K562 (cell line): ENCODE measurements at regions not wholly inside any gene's neighbourhood (a gene's known extent, or its start where the extent isn't known, plus 50 kb on each side); places are given as distances from the start of the nearest gene placed in this dataset.

Experiments used
- CREB5 ChIP-seq: fragments of 250-450 bp; sonication (Bioruptor Pico); IDR thresholded peaks from 2 replicates; pipeline ENCODE4 v1.5.0; 2020; ENCODE audit warnings: mild to moderate bottlenecking
- CTCF ChIP-seq, 3 experiments: IDR thresholded peaks in 2 of 3; conservative IDR thresholded peaks in 1 of 3; 2 replicates each; pipeline ENCODE4 v1.5.1; 2011 to 2012; ENCODE audit warnings: low read length in 3 of 3, mild to moderate bottlenecking in 3 of 3, control low read depth in 2 of 3, improper control_type of control experiment in 1 of 3, inconsistent platforms in 1 of 3, low read depth in 1 of 3, mixed read lengths in 1 of 3, moderate library complexity in 1 of 3; ENCODE audit not compliant: insufficient read depth in 2 of 3
- MYNN ChIP-seq, 2 experiments: sonication (generic); formaldehyde crosslinking in 1 of 2; IDR thresholded peaks; 2 replicates each; pipeline versions ENCODE4 v1.5.0 to v1.6.1; 2016 to 2020; ENCODE audit warnings: antibody characterized with exemption in 1 of 2, missing genetic modification reagents in 1 of 2
- NFXL1 ChIP-seq: fragments of 450-650 bp; formaldehyde crosslinking; IDR thresholded peaks from 2 replicates; pipeline ENCODE4 v1.4.0; 2021; ENCODE audit warnings: mild to moderate bottlenecking
- RBFOX2 ChIP-seq: fragments of 200-400 bp; formaldehyde crosslinking; IDR thresholded peaks from 2 replicates; pipeline ENCODE4 v1.6.1; 2017; ENCODE audit warnings: low read depth, mild to moderate bottlenecking, low read length, moderate library complexity
- SNIP1 ChIP-seq: fragments of 450-650 bp; IDR thresholded peaks from 2 replicates; pipeline ENCODE4 v1.7.1; 2017; ENCODE audit warnings: low read depth, mild to moderate bottlenecking
- TEAD2 ChIP-seq: fragments of 450-650 bp; IDR thresholded peaks from 2 replicates; pipeline ENCODE4 v1.6.1; 2016; ENCODE audit warnings: missing genetic modification characterization, control low read depth, missing compliant biosample characterization
- TF ChIP-seq, protein P1 (sequence below): fragments of 450-650 bp; formaldehyde crosslinking; conservative IDR thresholded peaks from 2 replicates; pipeline ENCODE4 v1.4.0; 2022; ENCODE audit warnings: mild to moderate bottlenecking, missing genetic modification characterization

GRCh38 chr5:93179466-93179865 is 401.6 kb downstream of the NR2F1-AS1 start:
- TF ChIP-seq TEAD2 (no peak), CTCF (IDR thresholded peaks at IDR 0.05 in 2 of 3, conservative IDR thresholded peaks at IDR 0.05 in 1 of 3; ENCODE audit: insufficient read depth in 2 of 3, low read depth in 1 of 3, low read length in 3 of 3) (no peak), SNIP1 (no peak), RBFOX2 (no peak), MYNN (IDR thresholded peaks at IDR 0.05) (no peak), MYNN (CRISPR knock-in tag; IDR thresholded peaks at IDR 0.05) (no peak), CREB5 (CRISPR knock-in tag) (no peak), NFXL1 (CRISPR knock-in tag) (no peak)
- TF ChIP-seq, protein P1, sequence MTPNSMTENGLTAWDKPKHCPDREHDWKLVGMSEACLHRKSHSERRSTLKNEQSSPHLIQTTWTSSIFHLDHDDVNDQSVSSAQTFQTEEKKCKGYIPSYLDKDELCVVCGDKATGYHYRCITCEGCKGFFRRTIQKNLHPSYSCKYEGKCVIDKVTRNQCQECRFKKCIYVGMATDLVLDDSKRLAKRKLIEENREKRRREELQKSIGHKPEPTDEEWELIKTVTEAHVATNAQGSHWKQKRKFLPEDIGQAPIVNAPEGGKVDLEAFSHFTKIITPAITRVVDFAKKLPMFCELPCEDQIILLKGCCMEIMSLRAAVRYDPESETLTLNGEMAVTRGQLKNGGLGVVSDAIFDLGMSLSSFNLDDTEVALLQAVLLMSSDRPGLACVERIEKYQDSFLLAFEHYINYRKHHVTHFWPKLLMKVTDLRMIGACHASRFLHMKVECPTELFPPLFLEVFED (CRISPR knock-in tag) = no peak
